Hepatocyte (in vitro differentiated cells): ENCODE measurements at regions not wholly inside any gene's neighbourhood (a gene's known extent, or its start where the extent isn't known, plus 50 kb on each side); places are given as distances from the start of the nearest gene placed in this dataset.

Experiments used
- DNase-seq: peaks from one replicate; pipeline ENCODE4 v3.0.0-alpha.2; 2016; ENCODE audit warnings: low spot score
- H2AFZ ChIP-seq: fragments of 200-600 bp; sonication (generic); 2 replicates; pipeline ENCODE4 v1.6.0; 2016; ENCODE audit warnings: antibody characterized with exemption, mild to moderate bottlenecking
- H3K27ac ChIP-seq: fragments of 200-600 bp; sonication (generic); 2 replicates; pipeline ENCODE4 v1.5.1; 2016; ENCODE audit warnings: mild to moderate bottlenecking
- H3K27me3 ChIP-seq: fragments of 200-600 bp; sonication (generic); 2 replicates; pipeline ENCODE4 v1.6.1; 2016
- H3K36me3 ChIP-seq: fragments of 200-600 bp; sonication (generic); replicated peaks from 2 replicates; pipeline ENCODE4 v1.5.1; 2016; ENCODE audit warnings: low read depth; ENCODE audit not compliant: insufficient read depth
- H3K4me1 ChIP-seq: fragments of 200-600 bp; sonication (generic); 2 replicates; pipeline ENCODE4 v1.5.1; 2016; ENCODE audit warnings: mild to moderate bottlenecking, moderate library complexity; ENCODE audit not compliant: insufficient read depth
- H3K4me2 ChIP-seq: fragments of 200-600 bp; sonication (generic); 2 replicates; pipeline ENCODE4 v1.6.0; 2016
- H3K4me3 ChIP-seq: fragments of 200-600 bp; sonication (generic); 2 replicates; pipeline ENCODE4 v1.5.1; 2016; ENCODE audit warnings: mild to moderate bottlenecking
- H3K79me2 ChIP-seq: fragments of 200-600 bp; sonication (generic); 2 replicates; pipeline ENCODE4 v1.6.0; 2017; ENCODE audit warnings: mild to moderate bottlenecking
- H3K9me2 ChIP-seq: fragments of 200-600 bp; sonication (generic); replicated peaks from 2 replicates; pipeline ENCODE4 v1.6.0; 2017; ENCODE audit warnings: mild to moderate bottlenecking; ENCODE audit not compliant: insufficient read depth
- H3K9me3 ChIP-seq: fragments of 200-600 bp; sonication (generic); 2 replicates; pipeline ENCODE4 v1.5.1; 2016; ENCODE audit warnings: low read depth, mild to moderate bottlenecking
- H4K20me1 ChIP-seq: fragments of 200-600 bp; sonication (generic); 2 replicates; pipeline ENCODE4 v1.6.0; 2016; ENCODE audit warnings: mild to moderate bottlenecking; ENCODE audit not compliant: insufficient read depth, poor library complexity, severe bottlenecking
- EZH2 ChIP-seq: fragments of 200-600 bp; sonication (generic); IDR thresholded peaks from 2 replicates; pipeline ENCODE4 v1.6.1; 2016; ENCODE audit warnings: antibody characterized with exemption, mild to moderate bottlenecking, borderline replicate concordance
- EZH2phosphoT487 ChIP-seq: fragments of 200-600 bp; sonication (generic); IDR thresholded peaks from one replicate; pipeline ENCODE4 v1.6.1; 2018; ENCODE audit warnings: antibody characterized with exemption, mild to moderate bottlenecking, low read depth, moderate library complexity; ENCODE audit not compliant: unreplicated experiment, severe bottlenecking
- WGBS: methylation state at CpG from one replicate; pipeline ENCODE4 v1.1.6; 2016; ENCODE audit warnings: low lambda C conversion rate; ENCODE audit errors: missing lambda C conversion rate; 5-methylcytosine and 5-hydroxymethylcytosine counted together
- TF ChIP-seq, protein P1 (sequence below): fragments of 200-600 bp; sonication (generic); IDR thresholded peaks from 2 replicates; pipeline ENCODE4 v1.5.1; 2016; ENCODE audit warnings: antibody characterized with exemption, mild to moderate bottlenecking; ENCODE audit not compliant: poor library complexity

DNA sequence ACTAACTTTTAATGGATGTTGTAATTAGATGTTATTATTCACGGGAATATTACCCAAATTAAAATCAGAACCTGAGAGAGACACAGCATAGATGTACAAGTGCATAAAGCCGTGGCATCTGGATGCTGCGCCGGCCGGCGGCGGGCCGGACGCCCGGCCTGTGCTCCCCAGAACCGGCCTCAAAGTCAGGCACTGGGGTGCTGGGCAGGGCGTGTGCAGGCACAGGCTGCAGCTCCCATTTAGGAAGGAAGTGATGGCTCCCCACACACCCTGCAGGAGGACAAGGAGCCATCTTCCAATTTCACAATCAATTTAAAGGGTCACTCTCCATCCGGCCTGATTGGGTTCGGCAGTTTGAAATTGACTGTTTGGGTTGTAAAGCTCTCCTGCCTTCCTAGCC lies 367.7 kb upstream of the SALL3 start:
- Histone ChIP-seq H3K79me2 (no peaks in the 10 kb centered on the region), H3K36me3 (no peaks in the 10 kb centered on the region), H3K27me3 (no peaks in the 10 kb centered on the region), H3K4me3 (no peak overlapping the region), H3K27ac (no peak overlapping the region), H2AFZ (no peak overlapping the region), H3K4me1 (no peaks in the 10 kb centered on the region), H3K4me2 (no peak overlapping the region), H3K9me3 (no peaks in the 10 kb centered on the region), H3K9me2 (no peaks in the 10 kb centered on the region), H4K20me1 (no peaks in the 10 kb centered on the region)
- no peak for TF ChIP-seq EZH2phosphoT487
- 85% methylated on average over 14 of the region's 14 CpGs for WGBS
- DNase-seq: no peak

DNA sequence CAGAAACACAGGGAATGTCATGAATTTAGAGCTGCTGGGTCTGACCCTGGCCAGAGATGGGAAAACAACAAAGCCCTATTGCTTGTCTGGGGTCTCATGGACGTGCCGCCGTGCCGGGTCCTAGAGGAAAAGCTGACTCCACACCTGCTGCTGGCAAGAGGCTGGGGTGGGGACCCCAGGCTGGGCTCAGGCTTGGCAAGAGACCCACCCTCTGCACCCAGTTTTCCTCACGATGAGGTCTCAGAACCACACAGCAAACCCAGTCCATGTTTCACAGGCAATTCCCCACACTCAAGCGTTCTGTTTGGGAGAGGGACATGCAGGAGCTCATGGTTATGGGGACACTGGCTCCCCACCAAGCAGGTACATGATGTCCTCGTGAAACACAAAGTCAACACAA lies 367.3 kb upstream of the SALL3 start:
- H3K4me2 ChIP-seq: no peak overlapping the region
- H3K27ac ChIP-seq: no peak overlapping the region
- H3K9me2 ChIP-seq: no peaks in the 10 kb centered on the region
- H3K79me2 ChIP-seq: no peaks in the 10 kb centered on the region
- DNase-seq: no peak
- no peaks in the 10 kb centered on the region for H4K20me1 ChIP-seq
- no peaks in the 10 kb centered on the region for H3K36me3 ChIP-seq
- TF ChIP-seq, protein P1, sequence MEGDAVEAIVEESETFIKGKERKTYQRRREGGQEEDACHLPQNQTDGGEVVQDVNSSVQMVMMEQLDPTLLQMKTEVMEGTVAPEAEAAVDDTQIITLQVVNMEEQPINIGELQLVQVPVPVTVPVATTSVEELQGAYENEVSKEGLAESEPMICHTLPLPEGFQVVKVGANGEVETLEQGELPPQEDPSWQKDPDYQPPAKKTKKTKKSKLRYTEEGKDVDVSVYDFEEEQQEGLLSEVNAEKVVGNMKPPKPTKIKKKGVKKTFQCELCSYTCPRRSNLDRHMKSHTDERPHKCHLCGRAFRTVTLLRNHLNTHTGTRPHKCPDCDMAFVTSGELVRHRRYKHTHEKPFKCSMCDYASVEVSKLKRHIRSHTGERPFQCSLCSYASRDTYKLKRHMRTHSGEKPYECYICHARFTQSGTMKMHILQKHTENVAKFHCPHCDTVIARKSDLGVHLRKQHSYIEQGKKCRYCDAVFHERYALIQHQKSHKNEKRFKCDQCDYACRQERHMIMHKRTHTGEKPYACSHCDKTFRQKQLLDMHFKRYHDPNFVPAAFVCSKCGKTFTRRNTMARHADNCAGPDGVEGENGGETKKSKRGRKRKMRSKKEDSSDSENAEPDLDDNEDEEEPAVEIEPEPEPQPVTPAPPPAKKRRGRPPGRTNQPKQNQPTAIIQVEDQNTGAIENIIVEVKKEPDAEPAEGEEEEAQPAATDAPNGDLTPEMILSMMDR: no peak
- TF ChIP-seq EZH2 (no peak), EZH2phosphoT487 (no peak)
- no peaks in the 10 kb centered on the region for H3K4me1 ChIP-seq
- no peak overlapping the region for H2AFZ ChIP-seq
- WGBS: 90% methylated on average over 7 of the region's 7 CpGs
- H3K4me3 ChIP-seq: no peak overlapping the region
- no peaks in the 10 kb centered on the region for H3K9me3 ChIP-seq
- H3K27me3 ChIP-seq: no peaks in the 10 kb centered on the region

DNA sequence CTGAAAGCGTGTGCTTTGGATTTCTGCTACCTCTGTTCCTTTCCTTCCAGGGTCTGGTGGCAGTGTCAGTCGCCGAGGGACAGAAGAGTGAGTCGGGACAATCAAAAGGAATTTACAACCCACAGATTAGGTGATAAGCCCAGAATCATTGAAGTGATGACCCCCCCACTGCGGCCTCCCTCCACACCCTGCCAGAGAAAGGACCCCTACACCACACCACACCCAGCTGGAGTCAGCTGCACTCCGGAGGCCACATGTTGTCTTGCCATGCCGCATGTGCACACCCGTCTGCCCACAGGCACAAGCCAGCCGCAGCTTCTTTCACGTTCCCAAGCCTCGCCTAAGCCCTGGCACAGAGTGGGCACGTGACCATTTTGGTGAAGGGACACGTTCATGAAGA lies 366.8 kb upstream of the SALL3 start:
- TF ChIP-seq EZH2phosphoT487 (no peak), EZH2 (no peak)
- TF ChIP-seq, protein P1: no peak
- Histone ChIP-seq H3K36me3 (no peaks in the 10 kb centered on the region), H2AFZ (no peak overlapping the region), H3K27me3 (no peaks in the 10 kb centered on the region), H3K9me2 (no peaks in the 10 kb centered on the region), H4K20me1 (no peaks in the 10 kb centered on the region), H3K4me2 (no peak overlapping the region), H3K4me3 (no peak overlapping the region), H3K79me2 (no peaks in the 10 kb centered on the region), H3K4me1 (no peaks in the 10 kb centered on the region), H3K9me3 (no peaks in the 10 kb centered on the region), H3K27ac (no peak overlapping the region)
- WGBS: 76% methylated on average over 13 of the region's 13 CpGs
- no peak for DNase-seq

DNA sequence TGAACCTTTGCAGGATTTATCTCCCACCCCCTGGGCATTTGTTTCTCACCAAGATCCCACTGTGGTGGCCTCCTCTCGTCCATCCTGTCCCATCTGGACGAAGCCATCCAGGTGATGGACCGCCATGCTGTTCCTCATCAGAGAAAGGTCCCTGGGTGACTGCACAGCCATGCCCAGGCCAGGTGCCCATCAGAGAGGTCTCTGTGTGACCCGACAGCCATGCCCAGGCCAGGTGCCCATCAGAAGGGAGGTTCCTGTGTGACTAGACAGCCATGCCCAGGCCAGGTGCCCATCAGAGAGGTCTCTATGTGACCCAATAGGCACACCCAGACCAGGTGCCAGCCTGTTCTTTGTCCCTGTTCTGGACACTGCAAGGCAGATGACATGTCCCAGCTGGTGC lies 360.9 kb upstream of the SALL3 start:
- H3K9me3 ChIP-seq: no peaks in the 10 kb centered on the region
- TF ChIP-seq, protein P1: no peak
- TF ChIP-seq EZH2phosphoT487 (no peak), EZH2 (no peak)
- 90% methylated on average over 4 of the region's 4 CpGs for WGBS

More for the DNA sequence above, 360.9 kb upstream of the SALL3 start:
- Histone ChIP-seq H3K4me1 (no peaks in the 10 kb centered on the region), H4K20me1 (no peaks in the 10 kb centered on the region), H3K4me2 (no peak overlapping the region), H3K9me2 (no peaks in the 10 kb centered on the region), H3K4me3 (no peak overlapping the region), H3K27ac (no peak overlapping the region), H3K27me3 (no peaks in the 10 kb centered on the region), H3K79me2 (no peaks in the 10 kb centered on the region), H2AFZ (no peak overlapping the region), H3K36me3 (no peaks in the 10 kb centered on the region)
- no peak for DNase-seq
